A673 (cell line): ENCODE measurements at regions not wholly inside any gene's neighbourhood (a gene's known extent, or its start where the extent isn't known, plus 50 kb on each side); places are given as distances from the start of the nearest gene placed in this dataset.

Experiments
- BruUV-seq: library from RNA; stranded (reverse); fragments of 400-500 nt; replicated peaks from 2 replicates; lab custom pipeline; 2021; lab: Mats Ljungman, UMichigan
- CTCF ChIA-PET: fragments of 300-600 bp; sonication (Branson Sonifier 250); formaldehyde crosslinking; loops from one replicate; lab custom pipeline; 2022; ENCODE audit warnings: antibody characterized with exemption; lab: Charles Lee
- POLR2A ChIA-PET: fragments of 300-600 bp; sonication (Branson Sonifier 250); formaldehyde crosslinking; loops from one replicate; lab custom pipeline; 2022; ENCODE audit warnings: antibody characterized with exemption; ENCODE audit not compliant: low non-redundant PET; lab: Charles Lee
- DNase-seq: peaks from one replicate; pipeline ENCODE4 v3.0.0-alpha.2; 2015; ENCODE audit warnings: low spot score
- H3K27ac ChIP-seq: fragments of 200-600 bp; sonication (generic); 2 replicates; pipeline ENCODE4 v1.5.1; 2016; ENCODE audit warnings: mixed run types, low read depth, mild to moderate bottlenecking, mixed read lengths, antibody characterized with exemption, low read length; ENCODE audit not compliant: poor library complexity, severe bottlenecking
- H3K27me3 ChIP-seq: fragments of 200-600 bp; sonication (generic); replicated peaks from 2 replicates; pipeline ENCODE4 v1.6.1; 2017; ENCODE audit warnings: mixed run types, low read depth, mild to moderate bottlenecking, mixed read lengths, antibody characterized with exemption, low read length; ENCODE audit not compliant: insufficient read depth, poor library complexity
- H3K36me3 ChIP-seq: fragments of 200-600 bp; sonication (generic); 2 replicates; pipeline ENCODE4 v1.6.1; 2016; ENCODE audit warnings: mixed run types, mild to moderate bottlenecking, mixed read lengths, antibody characterized with exemption, low read length; ENCODE audit not compliant: insufficient read depth, poor library complexity, severe bottlenecking
- H3K4me1 ChIP-seq: fragments of 200-600 bp; sonication (generic); 2 replicates; pipeline ENCODE4 v1.6.1; 2017; ENCODE audit warnings: mixed run types, mild to moderate bottlenecking, mixed read lengths, antibody characterized with exemption, low read length; ENCODE audit not compliant: insufficient read depth, poor library complexity, severe bottlenecking
- H3K4me3 ChIP-seq: fragments of 200-600 bp; sonication (generic); 2 replicates; pipeline ENCODE4 v1.5.1; 2016; ENCODE audit warnings: low read depth, mixed run types, mild to moderate bottlenecking, mixed read lengths, low read length; ENCODE audit not compliant: poor library complexity, severe bottlenecking
- H3K9me3 ChIP-seq: fragments of 200-600 bp; sonication (generic); 2 replicates; pipeline ENCODE4 v1.6.1; 2016; ENCODE audit warnings: mixed run types, low read depth, mild to moderate bottlenecking, mixed read lengths, antibody characterized with exemption, low read length; ENCODE audit not compliant: poor library complexity, severe bottlenecking
- EZH2 ChIP-seq: fragments of 200-600 bp; sonication (generic); IDR thresholded peaks from 2 replicates; pipeline ENCODE4 v1.6.1; 2017; ENCODE audit warnings: borderline replicate concordance, low read depth, mild to moderate bottlenecking, mixed read lengths, antibody characterized with exemption, low read length; ENCODE audit not compliant: poor library complexity, severe bottlenecking
- intact Hi-C: fragments of 100-400 bp; cut with micrococcal nuclease; formaldehyde crosslinking; loops from one replicate; pipeline ENCODE4 v1.10.0; 2022; ENCODE audit not compliant: unreplicated experiment
- TF ChIP-seq, protein P1 (sequence below): fragments of 300-800, 200-600 bp; sonication (generic); conservative IDR thresholded peaks from 2 replicates; pipeline ENCODE4 v1.5.1; 2017; ENCODE audit warnings: low read depth, mild to moderate bottlenecking, antibody characterized with exemption, low read length, moderate library complexity, mixed read lengths

DNA sequence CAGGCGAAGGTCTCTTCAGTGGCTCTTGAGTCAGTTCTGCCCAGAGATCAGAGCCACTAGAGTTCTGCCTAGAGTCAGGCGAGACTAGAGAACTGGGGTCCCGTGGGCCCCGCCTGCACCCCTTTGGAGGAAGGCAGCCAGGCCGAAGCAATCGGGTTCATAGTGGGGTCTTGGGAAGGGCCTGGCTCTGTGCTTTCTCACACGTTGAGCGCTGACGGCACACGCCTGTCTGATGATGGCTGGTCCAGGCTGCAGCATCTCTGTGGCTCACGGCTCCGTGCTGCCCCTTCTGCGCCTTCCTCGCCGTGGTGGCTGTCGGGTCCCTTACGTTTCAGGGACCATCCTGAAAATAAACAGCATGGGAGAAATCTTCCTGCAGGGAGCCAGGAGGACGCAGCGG lies 78.3 kb upstream of the RNU6ATAC start:
- CTCF ChIA-PET = no interaction called here
- intact Hi-C loops = no loop called here
- H3K4me3 ChIP-seq = no peak overlapping the region
- POLR2A ChIA-PET = no interaction called here
- peaks cover 6% of the 10 kb centered on the region for H3K27me3 ChIP-seq
- no peak for TF ChIP-seq EZH2
- TF ChIP-seq, protein P1, sequence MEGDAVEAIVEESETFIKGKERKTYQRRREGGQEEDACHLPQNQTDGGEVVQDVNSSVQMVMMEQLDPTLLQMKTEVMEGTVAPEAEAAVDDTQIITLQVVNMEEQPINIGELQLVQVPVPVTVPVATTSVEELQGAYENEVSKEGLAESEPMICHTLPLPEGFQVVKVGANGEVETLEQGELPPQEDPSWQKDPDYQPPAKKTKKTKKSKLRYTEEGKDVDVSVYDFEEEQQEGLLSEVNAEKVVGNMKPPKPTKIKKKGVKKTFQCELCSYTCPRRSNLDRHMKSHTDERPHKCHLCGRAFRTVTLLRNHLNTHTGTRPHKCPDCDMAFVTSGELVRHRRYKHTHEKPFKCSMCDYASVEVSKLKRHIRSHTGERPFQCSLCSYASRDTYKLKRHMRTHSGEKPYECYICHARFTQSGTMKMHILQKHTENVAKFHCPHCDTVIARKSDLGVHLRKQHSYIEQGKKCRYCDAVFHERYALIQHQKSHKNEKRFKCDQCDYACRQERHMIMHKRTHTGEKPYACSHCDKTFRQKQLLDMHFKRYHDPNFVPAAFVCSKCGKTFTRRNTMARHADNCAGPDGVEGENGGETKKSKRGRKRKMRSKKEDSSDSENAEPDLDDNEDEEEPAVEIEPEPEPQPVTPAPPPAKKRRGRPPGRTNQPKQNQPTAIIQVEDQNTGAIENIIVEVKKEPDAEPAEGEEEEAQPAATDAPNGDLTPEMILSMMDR = no peak
- H3K4me1 ChIP-seq = no peaks in the 10 kb centered on the region
- no peak overlapping the region for H3K27ac ChIP-seq
- no TSS peak for BruUV-seq
- no peaks in the 10 kb centered on the region for H3K36me3 ChIP-seq
- peaks cover 5% of the 10 kb centered on the region for H3K9me3 ChIP-seq
- DNase-seq = no peak

DNA sequence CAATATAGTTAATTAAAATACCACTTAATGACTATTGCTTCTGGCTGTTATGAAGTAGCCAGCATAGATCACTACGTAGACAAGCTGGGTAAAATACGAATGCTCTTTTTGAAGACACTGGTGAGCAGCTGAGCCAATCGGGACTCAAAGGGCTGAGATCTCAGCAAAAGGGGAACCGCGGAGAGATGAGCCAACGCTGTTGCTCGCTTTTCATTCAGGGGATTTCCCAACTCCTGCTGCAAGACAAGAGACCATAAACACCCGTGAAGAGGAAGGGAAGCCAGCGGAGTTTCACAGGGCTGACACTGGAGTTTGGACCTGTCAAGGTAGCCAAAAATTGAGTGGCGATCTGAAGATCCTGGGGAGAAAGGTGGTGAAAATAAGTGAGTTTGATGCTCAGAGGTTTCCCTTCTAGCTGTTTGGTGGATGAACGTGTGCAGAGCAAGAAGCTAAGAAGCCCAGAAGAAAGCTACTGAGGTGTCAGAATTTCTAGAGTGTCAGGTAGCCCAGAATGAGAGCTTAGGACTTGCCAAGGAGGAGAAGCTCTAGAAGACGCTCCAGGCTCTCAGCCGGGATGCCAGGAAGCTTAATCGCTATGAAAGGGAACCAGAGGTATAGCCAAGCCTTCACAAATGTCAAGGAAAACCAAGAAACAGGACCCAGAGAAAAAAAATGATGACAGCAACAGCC lies 79.6 kb upstream of the RNU6ATAC start:
- ChIA-PET CTCF (no interaction called here), POLR2A (interaction anchor here (0.7 kb wide), 1 partner anchor 74 kb away, joined by 5 read pairs; no protein-coding TSS in a partner anchor)
- no peaks in the 10 kb centered on the region for H3K36me3 ChIP-seq
- H3K4me3 ChIP-seq = no peak overlapping the region
- no peaks in the 10 kb centered on the region for H3K4me1 ChIP-seq
- no peak for TF ChIP-seq EZH2
- TF ChIP-seq, protein P1 = no peak
- H3K27me3 ChIP-seq = peaks cover 6% of the 10 kb centered on the region
- H3K27ac ChIP-seq = no peak overlapping the region
- DNase-seq = no peak
- BruUV-seq = no TSS peak
- H3K9me3 ChIP-seq = peaks cover 12% of the 10 kb centered on the region
- intact Hi-C loops = no loop called here

DNA sequence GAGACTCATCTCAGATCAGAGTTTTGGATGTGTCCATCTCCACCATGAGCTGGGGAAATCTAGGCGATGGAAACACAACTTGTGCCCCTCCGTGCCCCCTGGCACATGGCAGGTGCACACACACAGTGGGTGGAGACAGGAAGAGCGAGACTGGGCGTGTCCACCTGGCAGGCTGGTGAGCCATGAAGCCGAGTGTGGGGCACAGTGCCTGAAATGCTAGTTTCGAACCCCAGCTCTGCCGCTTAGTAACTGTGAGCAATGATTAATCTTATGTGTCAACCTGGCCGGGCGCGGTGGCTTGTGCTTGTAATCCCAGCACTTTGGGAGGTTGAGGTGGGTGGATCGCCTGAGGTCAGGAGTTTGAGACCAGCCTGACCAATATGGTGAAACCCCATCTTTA lies 80.8 kb upstream of the RNU6ATAC start:
- CTCF ChIA-PET = no interaction called here
- Histone ChIP-seq H3K9me3 (peaks cover 12% of the 10 kb centered on the region), H3K4me1 (no peaks in the 10 kb centered on the region), H3K27me3 (peaks cover 6% of the 10 kb centered on the region), H3K27ac (no peak overlapping the region), H3K36me3 (no peaks in the 10 kb centered on the region), H3K4me3 (no peak overlapping the region)
- POLR2A ChIA-PET = no interaction called here
- no peak for DNase-seq
- TF ChIP-seq, protein P1 = no peak
- no peak for TF ChIP-seq EZH2
- intact Hi-C loops = no loop called here
- BruUV-seq = no TSS peak
